GM23248 (cell line): ENCODE measurements at regions not wholly inside any gene's neighbourhood (a gene's known extent, or its start where the extent isn't known, plus 50 kb on each side); places are given as distances from the start of the nearest gene placed in this dataset.

Experiments used
- DNase-seq: peaks from one replicate; pipeline ENCODE4 v3.0.0-alpha.2; 2015
- H2AFZ ChIP-seq: fragments of 200-600 bp; sonication (generic); 2 replicates; pipeline ENCODE4 v1.6.1; 2016; ENCODE audit warnings: antibody characterized with exemption
- H3F3A ChIP-seq: fragments of 200-600 bp; sonication (generic); 2 replicates; pipeline ENCODE4 v1.6.1; 2016; ENCODE audit warnings: mild to moderate bottlenecking, antibody characterized with exemption, mixed run types; ENCODE audit not compliant: insufficient read depth
- H3K27ac ChIP-seq: fragments of 200-600 bp; sonication (generic); 2 replicates; pipeline ENCODE4 v1.5.1; 2016; ENCODE audit warnings: mild to moderate bottlenecking
- H3K27me3 ChIP-seq: fragments of 200-600 bp; sonication (generic); replicated peaks from 2 replicates; pipeline ENCODE4 v1.6.1; 2016; ENCODE audit warnings: mild to moderate bottlenecking; ENCODE audit not compliant: insufficient read depth
- H3K36me3 ChIP-seq: fragments of 200-600 bp; sonication (generic); 2 replicates; pipeline ENCODE4 v1.6.1; 2016; ENCODE audit warnings: low read depth, mild to moderate bottlenecking
- H3K4me1 ChIP-seq: fragments of 200-600 bp; sonication (generic); 2 replicates; pipeline ENCODE4 v1.6.1; 2016; ENCODE audit warnings: mild to moderate bottlenecking; ENCODE audit not compliant: insufficient read depth
- H3K4me2 ChIP-seq: fragments of 200-600 bp; sonication (generic); one replicate; pipeline ENCODE4 v1.6.1; 2016; ENCODE audit warnings: mild to moderate bottlenecking; ENCODE audit not compliant: unreplicated experiment
- H3K4me3 ChIP-seq: fragments of 200-600 bp; sonication (generic); 2 replicates; pipeline ENCODE4 v1.5.1; 2016; ENCODE audit warnings: mild to moderate bottlenecking
- H3K79me2 ChIP-seq: fragments of 200-600 bp; sonication (generic); 2 replicates; pipeline ENCODE4 v1.6.1; 2016; ENCODE audit warnings: mild to moderate bottlenecking; ENCODE audit not compliant: insufficient read depth
- H3K9ac ChIP-seq: fragments of 200-600 bp; sonication (generic); 2 replicates; pipeline ENCODE4 v1.6.1; 2016; ENCODE audit warnings: mild to moderate bottlenecking
- H3K9me2 ChIP-seq: fragments of 200-600 bp; sonication (generic); 2 replicates; pipeline ENCODE4 v1.6.1; 2016; ENCODE audit warnings: mixed run types, mild to moderate bottlenecking, moderate library complexity; ENCODE audit not compliant: insufficient read depth
- H3K9me3 ChIP-seq: fragments of 200-600 bp; sonication (generic); one replicate; pipeline ENCODE4 v1.6.1; 2017; ENCODE audit warnings: low read depth
- H4K20me1 ChIP-seq: fragments of 200-600 bp; sonication (generic); 2 replicates; pipeline ENCODE4 v1.6.0; 2016; ENCODE audit not compliant: insufficient read depth
- EZH2 ChIP-seq: fragments of 200-600 bp; sonication (generic); IDR thresholded peaks from 2 replicates; pipeline ENCODE4 v1.6.1; 2018; ENCODE audit warnings: antibody characterized with exemption, mild to moderate bottlenecking; ENCODE audit not compliant: insufficient read depth, poor library complexity, severe bottlenecking
- EZH2phosphoT487 ChIP-seq: fragments of 200-600 bp; sonication (generic); IDR thresholded peaks from 2 replicates; pipeline ENCODE4 v1.6.1; 2018; ENCODE audit warnings: antibody characterized with exemption, moderate library complexity, mild to moderate bottlenecking, low read depth; ENCODE audit not compliant: insufficient read depth
- WGBS, 2 experiments: methylation state at CpG; one replicate each; pipeline ENCODE4 v1.1.6; 2015 to 2017; ENCODE audit warnings: low lambda C conversion rate in 2 of 2, low coverage in 1 of 2; ENCODE audit errors: missing lambda C conversion rate in 2 of 2; 5-methylcytosine and 5-hydroxymethylcytosine counted together
- in situ Hi-C: fragments of 300-500 bp; cut with MboI; formaldehyde crosslinking; loops from 2 replicates; pipeline ENCODE4 v1.15.0; 2020

- no peak overlapping the region for H3K4me2 ChIP-seq
- no peak overlapping the region for H3K9ac ChIP-seq
- H4K20me1 ChIP-seq: no peaks in the 10 kb centered on the region
- TF ChIP-seq EZH2: no peak
- H3K4me1 ChIP-seq: no peaks in the 10 kb centered on the region
- no peak overlapping the region for H2AFZ ChIP-seq
- in situ Hi-C loops: no loop called here
- H3K36me3 ChIP-seq: no peaks in the 10 kb centered on the region
- no peak overlapping the region for H3K4me3 ChIP-seq
- no peaks in the 10 kb centered on the region for H3F3A ChIP-seq
- no peak for DNase-seq
- H3K79me2 ChIP-seq: no peaks in the 10 kb centered on the region
- 96 to 97% methylated on average over 9 of the region's 9 CpGs for WGBS, 2 experiments
- no peak overlapping the region for H3K27ac ChIP-seq
- H3K27me3 ChIP-seq: no peaks in the 10 kb centered on the region
- H3K9me2 ChIP-seq: no peaks in the 10 kb centered on the region
- no peaks in the 10 kb centered on the region for H3K9me3 ChIP-seq
These were observed 90.0 kb downstream of the CXCL12 start for GRCh38 chr10:44294726-44295412.

- H3K9me3 ChIP-seq: no peaks in the 10 kb centered on the region
- TF ChIP-seq EZH2 (no peak), EZH2phosphoT487 (no peak)
- no peaks in the 10 kb centered on the region for H4K20me1 ChIP-seq
- H3K4me3 ChIP-seq: no peak overlapping the region
- no peak overlapping the region for H2AFZ ChIP-seq
- DNase-seq: no peak
- H3K4me2 ChIP-seq: no peak overlapping the region
- H3K9me2 ChIP-seq: no peaks in the 10 kb centered on the region
- no peaks in the 10 kb centered on the region for H3K4me1 ChIP-seq
- WGBS, 2 experiments: 84 to 85% methylated on average over 7 of the region's 7 CpGs
- in situ Hi-C loops: no loop called here
- H3K9ac ChIP-seq: no peak overlapping the region
- no peaks in the 10 kb centered on the region for H3K36me3 ChIP-seq
- H3K27ac ChIP-seq: no peak overlapping the region
- H3K79me2 ChIP-seq: no peaks in the 10 kb centered on the region
- no peaks in the 10 kb centered on the region for H3K27me3 ChIP-seq
- H3F3A ChIP-seq: no peaks in the 10 kb centered on the region
These were observed 91.1 kb downstream of the CXCL12 start for GRCh38 chr10:44293842-44294241.

- Histone ChIP-seq H3K36me3 (no peaks in the 10 kb centered on the region), H3K27me3 (no peaks in the 10 kb centered on the region), H3K9me2 (no peaks in the 10 kb centered on the region), H3K9me3 (no peaks in the 10 kb centered on the region), H2AFZ (no peak overlapping the region), H3K4me2 (no peak overlapping the region), H3F3A (no peaks in the 10 kb centered on the region), H3K27ac (no peak overlapping the region), H4K20me1 (no peaks in the 10 kb centered on the region), H3K4me3 (no peak overlapping the region), H3K79me2 (no peaks in the 10 kb centered on the region), H3K4me1 (no peaks in the 10 kb centered on the region), H3K9ac (no peak overlapping the region)
- in situ Hi-C loops: no loop called here
- TF ChIP-seq EZH2phosphoT487: no peak
- no peak for TF ChIP-seq EZH2
- no peak for DNase-seq
- 89 to 91% methylated on average over 26 of the region's 26 CpGs for WGBS, 2 experiments
These were observed 91.6 kb downstream of the CXCL12 start for GRCh38 chr10:44293306-44293778.

- Histone ChIP-seq H3K79me2 (no peaks in the 10 kb centered on the region), H3K4me2 (no peak overlapping the region), H3K9ac (no peak overlapping the region), H3F3A (no peaks in the 10 kb centered on the region), H3K27me3 (no peaks in the 10 kb centered on the region), H3K27ac (no peak overlapping the region), H3K9me2 (no peaks in the 10 kb centered on the region), H4K20me1 (no peaks in the 10 kb centered on the region), H3K36me3 (no peaks in the 10 kb centered on the region), H3K4me3 (no peak overlapping the region), H3K4me1 (no peaks in the 10 kb centered on the region), H3K9me3 (no peaks in the 10 kb centered on the region), H2AFZ (no peak overlapping the region)
- no peak for DNase-seq
- TF ChIP-seq EZH2: no peak
- in situ Hi-C loops: no loop called here
- 82 to 98% methylated on average over 14 to 35 of the region's 35 CpGs for WGBS, 2 experiments
These were observed 92.4 kb downstream of the CXCL12 start for GRCh38 chr10:44292390-44293002.

- H3K27me3 ChIP-seq: no peaks in the 10 kb centered on the region
- no peak overlapping the region for H2AFZ ChIP-seq
- no peak for DNase-seq
- no peak overlapping the region for H3K4me3 ChIP-seq
- H3K27ac ChIP-seq: no peak overlapping the region
- H4K20me1 ChIP-seq: no peaks in the 10 kb centered on the region
- no peaks in the 10 kb centered on the region for H3K9me3 ChIP-seq
- 79 to 88% methylated on average over 1 of the region's 1 CpG for WGBS, 2 experiments
- no peaks in the 10 kb centered on the region for H3K4me1 ChIP-seq
- TF ChIP-seq EZH2 (no peak), EZH2phosphoT487 (no peak)
- in situ Hi-C loops: no loop called here
- no peaks in the 10 kb centered on the region for H3K9me2 ChIP-seq
- H3F3A ChIP-seq: no peaks in the 10 kb centered on the region
- H3K36me3 ChIP-seq: no peaks in the 10 kb centered on the region
- H3K4me2 ChIP-seq: no peak overlapping the region
- H3K9ac ChIP-seq: no peak overlapping the region
- no peaks in the 10 kb centered on the region for H3K79me2 ChIP-seq
These were observed 93.8 kb downstream of the CXCL12 start for GRCh38 chr10:44291091-44291490.
